ENCODE measurements at regions not wholly inside any gene's neighbourhood (a gene's known extent, or its start where the extent isn't known, plus 50 kb on each side); places are given as distances from the start of the nearest gene placed in this dataset.
A peak's percentile ranks its signal among the peaks of the same experiment; 100 is the strongest.

DNA sequence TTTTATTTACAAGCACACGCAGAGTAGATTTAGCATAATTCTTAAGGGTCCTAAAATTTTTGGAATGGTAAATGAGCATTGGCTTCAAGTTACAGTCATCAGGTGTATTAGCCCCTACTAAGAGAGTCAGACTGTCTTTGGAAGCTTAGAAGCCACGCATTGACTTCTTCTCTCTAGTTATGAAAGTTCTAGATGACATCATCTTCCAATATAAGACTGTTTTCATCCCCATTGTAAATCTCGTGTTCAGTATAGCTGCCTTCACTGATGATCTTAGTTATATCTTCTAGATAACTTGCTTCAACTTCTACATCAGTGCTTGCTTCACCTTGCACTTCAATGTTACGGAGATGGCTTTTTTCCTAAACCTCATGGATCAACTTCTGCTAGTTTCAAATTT is 148.8 kb upstream of the SLITRK1 start:
- Histone ChIP-seq H3K4me3 (ENCODE audit: low read depth, low read length, poor library complexity, severe bottlenecking) (no peak overlapping the region), H3K36me3 (ENCODE audit: insufficient read depth, low read length, poor library complexity, severe bottlenecking) (no peaks in the 10 kb centered on the region), H3K4me1 (ENCODE audit: insufficient read depth, low read length, poor library complexity, severe bottlenecking) (no peaks in the 10 kb centered on the region), H3K9me3 (ENCODE audit: low read depth, low read length, poor library complexity, severe bottlenecking) (no peaks in the 10 kb centered on the region), H3K27me3 (replicated peaks; ENCODE audit: insufficient read depth, low read depth, low read length, poor library complexity) (no peaks in the 10 kb centered on the region), H3K27ac (ENCODE audit: low read depth, low read length, poor library complexity, severe bottlenecking) (no peak overlapping the region)
- BruUV-seq (replicated peaks): no TSS peak
- ChIA-PET POLR2A (ENCODE audit: low non-redundant PET) (no interaction called here), CTCF (no interaction called here)
- intact Hi-C loops (cut with micrococcal nuclease; ENCODE audit: unreplicated experiment): no loop called here
- TF ChIP-seq, protein P1, sequence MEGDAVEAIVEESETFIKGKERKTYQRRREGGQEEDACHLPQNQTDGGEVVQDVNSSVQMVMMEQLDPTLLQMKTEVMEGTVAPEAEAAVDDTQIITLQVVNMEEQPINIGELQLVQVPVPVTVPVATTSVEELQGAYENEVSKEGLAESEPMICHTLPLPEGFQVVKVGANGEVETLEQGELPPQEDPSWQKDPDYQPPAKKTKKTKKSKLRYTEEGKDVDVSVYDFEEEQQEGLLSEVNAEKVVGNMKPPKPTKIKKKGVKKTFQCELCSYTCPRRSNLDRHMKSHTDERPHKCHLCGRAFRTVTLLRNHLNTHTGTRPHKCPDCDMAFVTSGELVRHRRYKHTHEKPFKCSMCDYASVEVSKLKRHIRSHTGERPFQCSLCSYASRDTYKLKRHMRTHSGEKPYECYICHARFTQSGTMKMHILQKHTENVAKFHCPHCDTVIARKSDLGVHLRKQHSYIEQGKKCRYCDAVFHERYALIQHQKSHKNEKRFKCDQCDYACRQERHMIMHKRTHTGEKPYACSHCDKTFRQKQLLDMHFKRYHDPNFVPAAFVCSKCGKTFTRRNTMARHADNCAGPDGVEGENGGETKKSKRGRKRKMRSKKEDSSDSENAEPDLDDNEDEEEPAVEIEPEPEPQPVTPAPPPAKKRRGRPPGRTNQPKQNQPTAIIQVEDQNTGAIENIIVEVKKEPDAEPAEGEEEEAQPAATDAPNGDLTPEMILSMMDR (conservative IDR thresholded peaks at IDR 0.05; ENCODE audit: low read depth, low read length): no peak
- no peak for TF ChIP-seq EZH2 (IDR thresholded peaks at IDR 0.05; ENCODE audit: borderline replicate concordance, low read depth, low read length, poor library complexity, severe bottlenecking)
- DNase-seq (ENCODE audit: low spot score): no peak

GRCh38 chr13:84029396-84029795 is 147.1 kb upstream of the SLITRK1 start:
- intact Hi-C loops (cut with micrococcal nuclease; ENCODE audit: unreplicated experiment): no loop called here
- no peaks in the 10 kb centered on the region for H3K27me3 ChIP-seq (replicated peaks; ENCODE audit: insufficient read depth, low read depth, low read length, poor library complexity)
- H3K27ac ChIP-seq (ENCODE audit: low read depth, low read length, poor library complexity, severe bottlenecking): no peak overlapping the region
- ChIA-PET CTCF (no interaction called here), POLR2A (ENCODE audit: low non-redundant PET) (no interaction called here)
- H3K36me3 ChIP-seq (ENCODE audit: insufficient read depth, low read length, poor library complexity, severe bottlenecking): no peaks in the 10 kb centered on the region
- H3K9me3 ChIP-seq (ENCODE audit: low read depth, low read length, poor library complexity, severe bottlenecking): no peaks in the 10 kb centered on the region
- BruUV-seq (replicated peaks): no TSS peak
- H3K4me1 ChIP-seq (ENCODE audit: insufficient read depth, low read length, poor library complexity, severe bottlenecking): peaks cover 6% of the 10 kb centered on the region
- TF ChIP-seq EZH2 (IDR thresholded peaks at IDR 0.05; ENCODE audit: borderline replicate concordance, low read depth, low read length, poor library complexity, severe bottlenecking): no peak
- TF ChIP-seq, protein P1 (conservative IDR thresholded peaks at IDR 0.05; ENCODE audit: low read depth, low read length): no peak
- DNase-seq (ENCODE audit: low spot score): peak; percentile 62
- H3K4me3 ChIP-seq (ENCODE audit: low read depth, low read length, poor library complexity, severe bottlenecking): no peak overlapping the region

DNA sequence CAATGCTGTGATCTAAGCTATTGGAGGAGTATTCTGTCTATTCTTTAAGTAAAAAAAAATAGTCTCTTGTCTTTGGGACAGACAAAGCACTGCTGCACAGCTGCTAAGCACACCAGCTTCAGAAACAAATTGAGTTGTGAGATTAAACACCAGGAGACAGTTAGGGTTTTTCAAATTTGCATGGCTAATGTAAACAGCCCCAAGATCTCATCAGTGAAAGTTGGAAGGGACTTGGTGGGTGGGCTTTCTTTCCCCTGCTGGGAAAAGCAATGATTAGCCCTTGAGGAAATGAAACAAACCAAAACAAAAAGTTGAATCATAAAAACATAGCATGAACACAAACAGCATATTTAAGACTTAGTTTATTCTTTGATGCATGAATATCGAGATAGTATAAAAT is 143.6 kb upstream of the SLITRK1 start:
- CTCF ChIA-PET: no interaction called here
- BruUV-seq (replicated peaks): no TSS peak
- Histone ChIP-seq H3K4me1 (ENCODE audit: insufficient read depth, low read length, poor library complexity, severe bottlenecking) (peaks cover 6% of the 10 kb centered on the region), H3K36me3 (ENCODE audit: insufficient read depth, low read length, poor library complexity, severe bottlenecking) (no peaks in the 10 kb centered on the region), H3K9me3 (ENCODE audit: low read depth, low read length, poor library complexity, severe bottlenecking) (no peaks in the 10 kb centered on the region), H3K27me3 (replicated peaks; ENCODE audit: insufficient read depth, low read depth, low read length, poor library complexity) (no peaks in the 10 kb centered on the region), H3K4me3 (ENCODE audit: low read depth, low read length, poor library complexity, severe bottlenecking) (no peak overlapping the region), H3K27ac (ENCODE audit: low read depth, low read length, poor library complexity, severe bottlenecking) (no peak overlapping the region)
- TF ChIP-seq EZH2 (IDR thresholded peaks at IDR 0.05; ENCODE audit: borderline replicate concordance, low read depth, low read length, poor library complexity, severe bottlenecking): no peak
- TF ChIP-seq, protein P1 (conservative IDR thresholded peaks at IDR 0.05; ENCODE audit: low read depth, low read length): no peak
- intact Hi-C loops (cut with micrococcal nuclease; ENCODE audit: unreplicated experiment): no loop called here
- DNase-seq (ENCODE audit: low spot score): peak; percentile 17
- POLR2A ChIA-PET (ENCODE audit: low non-redundant PET): no interaction called here
